CD4-positive, alpha-beta memory T cell (primary cell): ENCODE measurements at regions not wholly inside any gene's neighbourhood (a gene's known extent, or its start where the extent isn't known, plus 50 kb on each side); places are given as distances from the start of the nearest gene placed in this dataset.

Source experiments
- CTCF ChIA-PET: fragments of 350-600 bp; sonication (Branson Sonifier 250); formaldehyde crosslinking; loops from one replicate; lab custom pipeline; 2021; ENCODE audit warnings: inconsistent platforms; ENCODE audit not compliant: partially characterized antibody; lab: Charles Lee
- POLR2A ChIA-PET: fragments of 350-600 bp; sonication (Branson Sonifier 250); formaldehyde crosslinking; loops from one replicate; lab custom pipeline; 2021; ENCODE audit not compliant: partially characterized antibody; lab: Charles Lee
- DNase-seq, 5 donors: peaks; one replicate each; pipeline versions ENCODE4 v3.0.0 to v3.0.0-alpha.2; 2020 to 2022; ENCODE audit warnings: mixed read lengths in 1 of 5
- H3K27ac ChIP-seq: one replicate; pipeline ENCODE4 v1.7.0; 2013; ENCODE audit warnings: low read depth, low read length
- H3K27me3 ChIP-seq: 2 replicates; pipeline ENCODE4 v1.7.0; 2013; ENCODE audit warnings: mild to moderate bottlenecking, low read length, moderate library complexity; ENCODE audit not compliant: insufficient read depth
- H3K36me3 ChIP-seq: 2 replicates; pipeline ENCODE4 v1.7.0; 2013; ENCODE audit warnings: mild to moderate bottlenecking, low read length, moderate library complexity; ENCODE audit not compliant: insufficient read depth
- H3K4me1 ChIP-seq: 2 replicates; pipeline ENCODE4 v1.7.0; 2013; ENCODE audit warnings: mild to moderate bottlenecking, low read length, moderate library complexity; ENCODE audit not compliant: insufficient read depth
- H3K4me3 ChIP-seq, 2 donors: one replicate each; pipeline ENCODE4 v1.7.0; 2013; ENCODE audit warnings: low read length in 2 of 2, mild to moderate bottlenecking in 1 of 2
- H3K9me3 ChIP-seq, 2 donors: one replicate each; pipeline ENCODE4 v1.7.0; 2013; ENCODE audit warnings: low read length in 2 of 2, control low read depth in 1 of 2; ENCODE audit not compliant: control insufficient read depth in 1 of 2
- H3K27ac Mint-ChIP-seq, 7 donors: one replicate each; pipeline ENCODE4 v1.8.0; 2020 to 2021; ENCODE audit warnings: mixed read lengths in 7 of 7, mild to moderate bottlenecking in 6 of 7, inconsistent platforms in 3 of 7, moderate library complexity in 3 of 7
- H3K27me3 Mint-ChIP-seq, 2 donors: one replicate each; pipeline ENCODE4 v1.8.0; 2020 to 2021; ENCODE audit warnings: mixed read lengths in 2 of 2
- H3K36me3 Mint-ChIP-seq, 2 donors: one replicate each; pipeline ENCODE4 v1.8.0; 2020 to 2021; ENCODE audit warnings: mixed read lengths in 2 of 2, inconsistent platforms in 1 of 2, mild to moderate bottlenecking in 1 of 2
- H3K4me1 Mint-ChIP-seq, 4 donors: one replicate each; pipeline ENCODE4 v1.8.0; 2020 to 2021; ENCODE audit warnings: mixed read lengths in 4 of 4, mild to moderate bottlenecking in 1 of 4
- H3K4me3 Mint-ChIP-seq, 8 donors: one replicate each; pipeline ENCODE4 v1.8.0; 2020 to 2021; ENCODE audit warnings: mixed read lengths in 8 of 8, mild to moderate bottlenecking in 7 of 8, moderate library complexity in 6 of 8, inconsistent platforms in 3 of 8
- H3K9me3 Mint-ChIP-seq, 8 donors: one replicate each; pipeline ENCODE4 v1.8.0; 2020 to 2021; ENCODE audit warnings: mixed read lengths in 8 of 8, mild to moderate bottlenecking in 5 of 8, inconsistent platforms in 3 of 8, moderate library complexity in 1 of 8
- intact Hi-C: fragments of 100-400 bp; cut with micrococcal nuclease; formaldehyde crosslinking; loops from one replicate; pipeline ENCODE4 v1.15.1; 2023

- ChIA-PET POLR2A (no interaction called here), CTCF (no interaction called here)
- DNase-seq: no peak
- H3K27ac Mint-ChIP-seq: no peak overlapping the region
- peaks cover 0 to 12% (median 6%) of the 10 kb centered on the region in 8 donors for H3K9me3 Mint-ChIP-seq
- H3K4me1 ChIP-seq: no peaks in the 10 kb centered on the region
- H3K27me3 ChIP-seq: no peaks in the 10 kb centered on the region
- H3K36me3 ChIP-seq: no peaks in the 10 kb centered on the region
- H3K4me3 ChIP-seq: no peak overlapping the region
- peaks cover 4 to 6% of the 10 kb centered on the region in 2 donors for H3K27me3 Mint-ChIP-seq
- peaks cover 0 to 14% (median 3%) of the 10 kb centered on the region in 4 donors for H3K4me1 Mint-ChIP-seq
- intact Hi-C loops: no loop called here
- no peak overlapping the region for H3K27ac ChIP-seq
- no peaks in the 10 kb centered on the region for H3K9me3 ChIP-seq
- H3K4me3 Mint-ChIP-seq: no peak overlapping the region
- peaks cover 0 to 1% of the 10 kb centered on the region in 2 donors for H3K36me3 Mint-ChIP-seq
Observed at GRCh38 chr10:8803992-8804391, 749.5 kb downstream of the GATA3 start.

DNA sequence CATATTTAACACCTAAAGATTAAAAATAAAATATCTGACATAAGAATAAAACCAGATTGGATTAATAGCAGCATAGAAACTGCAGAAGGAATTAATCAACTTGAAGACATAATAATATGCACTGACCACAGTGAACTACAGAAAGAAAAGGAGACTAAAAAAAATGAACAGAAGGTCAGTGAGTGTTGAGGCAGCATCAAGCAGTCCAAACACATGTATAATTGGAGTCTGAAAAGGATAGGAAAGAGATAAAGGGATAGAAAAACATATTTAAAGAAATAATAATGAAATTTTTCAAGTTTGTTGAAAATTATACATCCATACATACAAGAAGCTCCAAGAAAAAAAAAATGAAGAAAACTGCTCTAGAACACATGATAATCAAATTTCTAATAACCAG is 756.2 kb downstream of the GATA3 start:
- no peaks in the 10 kb centered on the region for H3K36me3 ChIP-seq
- CTCF ChIA-PET: no interaction called here
- H3K4me3 ChIP-seq: no peak overlapping the region
- Mint-ChIP-seq H3K27me3 (peaks cover 1 to 11% of the 10 kb centered on the region in 2 donors), H3K36me3 (peaks cover 0 to 3% of the 10 kb centered on the region in 2 donors), H3K4me3 (no peak overlapping the region), H3K27ac (no peak overlapping the region), H3K9me3 (peaks cover 0 to 23% (median 12%) of the 10 kb centered on the region in 8 donors), H3K4me1 (peaks cover 0 to 2% (median 0%) of the 10 kb centered on the region in 4 donors)
- POLR2A ChIA-PET: no interaction called here
- intact Hi-C loops: no loop called here
- no peaks in the 10 kb centered on the region for H3K9me3 ChIP-seq
- no peak overlapping the region for H3K27ac ChIP-seq
- H3K4me1 ChIP-seq: no peaks in the 10 kb centered on the region
- H3K27me3 ChIP-seq: no peaks in the 10 kb centered on the region
- DNase-seq: no peak

- no peak overlapping the region for H3K4me3 ChIP-seq
- CTCF ChIA-PET: no interaction called here
- H3K27ac Mint-ChIP-seq: no peak overlapping the region
- peaks cover 1 to 11% of the 10 kb centered on the region in 2 donors for H3K27me3 Mint-ChIP-seq
- POLR2A ChIA-PET: no interaction called here
- H3K4me3 Mint-ChIP-seq: no peak overlapping the region
- peaks cover 0 to 21% (median 9%) of the 10 kb centered on the region in 8 donors for H3K9me3 Mint-ChIP-seq
- H3K27me3 ChIP-seq: no peaks in the 10 kb centered on the region
- DNase-seq: no peak
- no peaks in the 10 kb centered on the region for H3K9me3 ChIP-seq
- H3K36me3 Mint-ChIP-seq: peaks cover 0 to 3% of the 10 kb centered on the region in 2 donors
- intact Hi-C loops: no loop called here
- H3K4me1 Mint-ChIP-seq: no peaks in the 10 kb centered on the region
- H3K36me3 ChIP-seq: no peaks in the 10 kb centered on the region
- no peak overlapping the region for H3K27ac ChIP-seq
- no peaks in the 10 kb centered on the region for H3K4me1 ChIP-seq
Observed at GRCh38 chr10:8811201-8811600, 756.7 kb downstream of the GATA3 start.

DNA sequence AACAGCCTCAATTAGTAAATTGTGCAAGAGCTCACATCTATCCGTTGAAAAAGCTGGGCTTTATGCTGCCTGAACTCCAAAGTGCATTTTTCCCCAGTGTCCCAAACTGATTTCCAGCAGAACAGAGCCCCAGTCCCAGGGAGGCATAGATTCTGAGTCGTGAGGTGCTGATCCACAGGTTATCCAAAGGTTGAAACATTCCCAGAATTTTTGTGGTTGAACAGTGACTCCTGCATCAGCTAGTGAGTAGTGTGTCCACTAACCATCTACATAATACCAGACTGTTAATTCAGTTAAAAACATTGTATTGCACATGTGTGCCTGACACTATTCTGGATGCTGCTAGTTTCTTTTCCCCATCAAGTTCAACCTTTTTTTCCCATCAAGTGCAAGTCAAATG is 761.5 kb downstream of the GATA3 start:
- H3K27me3 Mint-ChIP-seq: peaks cover 1 to 4% of the 10 kb centered on the region in 2 donors
- Histone ChIP-seq H3K27ac (no peak overlapping the region), H3K36me3 (no peaks in the 10 kb centered on the region), H3K9me3 (no peaks in the 10 kb centered on the region), H3K27me3 (no peaks in the 10 kb centered on the region), H3K4me1 (no peaks in the 10 kb centered on the region), H3K4me3 (no peak overlapping the region)
- intact Hi-C loops: no loop called here
- H3K4me1 Mint-ChIP-seq: no peaks in the 10 kb centered on the region
- H3K27ac Mint-ChIP-seq: no peak overlapping the region
- no peak for DNase-seq
- H3K4me3 Mint-ChIP-seq: no peak overlapping the region
- H3K36me3 Mint-ChIP-seq: peaks cover 0 to 3% of the 10 kb centered on the region in 2 donors
- ChIA-PET POLR2A (no interaction called here), CTCF (no interaction called here)
- H3K9me3 Mint-ChIP-seq: peaks cover 0 to 4% (median 3%) of the 10 kb centered on the region in 8 donors

DNA sequence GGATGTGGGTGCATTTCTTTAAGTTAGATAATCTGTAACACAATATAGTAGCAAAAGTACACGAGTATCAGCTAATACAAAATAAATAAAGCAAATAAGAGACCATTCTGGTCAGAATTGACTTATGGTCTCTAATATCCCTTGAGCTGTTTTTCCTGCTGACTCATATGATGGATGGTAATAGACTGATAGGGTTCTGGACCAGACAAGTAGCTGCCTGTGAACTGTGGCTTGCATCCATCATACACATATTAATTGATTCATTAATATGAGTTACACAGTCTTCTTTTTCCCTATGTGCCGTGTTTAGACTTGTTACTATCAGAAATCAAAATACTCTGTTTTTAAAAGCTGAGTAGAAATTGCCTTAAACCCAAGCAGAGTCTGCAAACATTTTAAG is 762.8 kb downstream of the GATA3 start:
- ChIA-PET CTCF (no interaction called here), POLR2A (no interaction called here)
- no peaks in the 10 kb centered on the region for H3K4me1 Mint-ChIP-seq
- no peak overlapping the region for H3K4me3 Mint-ChIP-seq
- H3K27ac Mint-ChIP-seq: no peak overlapping the region
- peaks cover 0 to 4% (median 0%) of the 10 kb centered on the region in 8 donors for H3K9me3 Mint-ChIP-seq
- no peaks in the 10 kb centered on the region for H3K36me3 ChIP-seq
- no peaks in the 10 kb centered on the region for H3K36me3 Mint-ChIP-seq
- no peaks in the 10 kb centered on the region for H3K9me3 ChIP-seq
- no peaks in the 10 kb centered on the region for H3K27me3 ChIP-seq
- no peak for DNase-seq
- no peaks in the 10 kb centered on the region for H3K4me1 ChIP-seq
- peaks cover 0 to 1% of the 10 kb centered on the region in 2 donors for H3K27me3 Mint-ChIP-seq
- H3K27ac ChIP-seq: no peak overlapping the region
- intact Hi-C loops: no loop called here
- H3K4me3 ChIP-seq: no peak overlapping the region

GRCh38 chr10:8825611-8826010 is 771.1 kb downstream of the GATA3 start:
- Mint-ChIP-seq H3K36me3 (no peaks in the 10 kb centered on the region), H3K4me3 (no peak overlapping the region), H3K4me1 (no peaks in the 10 kb centered on the region), H3K27me3 (peaks cover 2 to 4% of the 10 kb centered on the region in 2 donors), H3K27ac (no peak overlapping the region), H3K9me3 (no peaks in the 10 kb centered on the region)
- DNase-seq: no peak
- ChIA-PET CTCF (no interaction called here), POLR2A (no interaction called here)
- intact Hi-C loops: no loop called here
- no peaks in the 10 kb centered on the region for H3K36me3 ChIP-seq
- H3K27me3 ChIP-seq: no peaks in the 10 kb centered on the region
- no peaks in the 10 kb centered on the region for H3K4me1 ChIP-seq
- H3K27ac ChIP-seq: no peak overlapping the region
- no peak overlapping the region for H3K4me3 ChIP-seq
- no peaks in the 10 kb centered on the region for H3K9me3 ChIP-seq

DNA sequence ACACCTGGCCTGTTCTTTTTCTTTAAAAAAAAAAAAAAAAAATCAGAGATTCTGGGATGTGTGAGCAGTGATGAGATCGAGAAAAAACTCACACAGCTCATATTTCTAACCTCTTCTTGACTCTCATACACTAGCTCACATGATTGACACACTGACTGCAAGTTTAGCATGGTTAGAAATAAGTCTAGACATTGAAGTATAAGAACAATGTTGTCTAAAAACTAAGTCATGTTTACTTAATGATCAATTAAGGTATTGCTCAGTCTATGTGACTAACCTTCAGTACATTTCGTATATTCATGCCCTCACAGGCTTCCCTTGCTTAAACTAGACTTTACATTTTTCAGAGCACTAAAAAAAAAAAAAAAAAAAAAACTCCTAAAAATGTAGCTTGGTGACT is 775.1 kb downstream of the GATA3 start:
- H3K36me3 Mint-ChIP-seq: no peaks in the 10 kb centered on the region
- ChIA-PET POLR2A (interaction anchor here (0.6 kb wide), 1 partner anchor 988 kb away, joined by 3 read pairs; no protein-coding TSS in a partner anchor), CTCF (interaction anchor here (0.9 kb wide), 1 partner anchor 50 kb away, joined by 3 read pairs; no protein-coding TSS in a partner anchor)
- H3K4me3 ChIP-seq: no peak overlapping the region
- H3K36me3 ChIP-seq: no peaks in the 10 kb centered on the region
- no peaks in the 10 kb centered on the region for H3K9me3 Mint-ChIP-seq
- no peaks in the 10 kb centered on the region for H3K9me3 ChIP-seq
- no peaks in the 10 kb centered on the region for H3K4me1 ChIP-seq
- no peak overlapping the region for H3K27ac Mint-ChIP-seq
- H3K27ac ChIP-seq: no peak overlapping the region
- H3K4me3 Mint-ChIP-seq: no peak overlapping the region
- H3K27me3 Mint-ChIP-seq: peaks cover 3 to 4% of the 10 kb centered on the region in 2 donors
- intact Hi-C loops: no loop called here
- peaks cover 0 to 2% (median 0%) of the 10 kb centered on the region in 4 donors for H3K4me1 Mint-ChIP-seq
- H3K27me3 ChIP-seq: peaks cover 3% of the 10 kb centered on the region
- DNase-seq: no peak
